DND-41 (cell line): ENCODE measurements at regions not wholly inside any gene's neighbourhood (a gene's known extent, or its start where the extent isn't known, plus 50 kb on each side); places are given as distances from the start of the nearest gene placed in this dataset.

Experiments
- ATAC-seq: fragments of 200-7000 bp; cut with Tn5 transposase; 3 replicates; pipeline ENCODE4 v1.9.1; 2021; ENCODE audit warnings: low read depth; ENCODE audit not compliant: insufficient read depth
- DNase-seq: peaks from one replicate; pipeline ENCODE4 v3.0.0-alpha.2; 2020
- H2AFZ ChIP-seq: 2 replicates; pipeline ENCODE4 v1.6.0; 2012; ENCODE audit warnings: low read depth, low read length
- H3K27ac ChIP-seq: 2 replicates; pipeline ENCODE4 v1.5.1; 2012; ENCODE audit warnings: low read length, inconsistent platforms
- H3K27me3 ChIP-seq: fragments of 200-600 bp; sonication (generic); 2 replicates; pipeline ENCODE4 v1.6.0; 2012; ENCODE audit warnings: low read length, mild to moderate bottlenecking, inconsistent platforms; ENCODE audit not compliant: insufficient read depth, poor library complexity
- H3K36me3 ChIP-seq: 2 replicates; pipeline ENCODE4 v1.5.1; 2012; ENCODE audit warnings: low read length, inconsistent platforms; ENCODE audit not compliant: insufficient read depth
- H3K4me1 ChIP-seq: 2 replicates; pipeline ENCODE4 v1.5.1; 2012; ENCODE audit warnings: mild to moderate bottlenecking, low read length; ENCODE audit not compliant: insufficient read depth
- H3K4me2 ChIP-seq: 2 replicates; pipeline ENCODE4 v1.6.0; 2012; ENCODE audit warnings: mild to moderate bottlenecking, moderate library complexity, low read length, inconsistent platforms; ENCODE audit not compliant: insufficient read depth
- H3K4me3 ChIP-seq, 2 experiments: fragments of 200-600 bp in 1 of 2; shearing (Covaris generic) in 1 of 2; 2 replicates each; pipeline ENCODE4 v1.5.1; 2012 to 2016; ENCODE audit warnings: inconsistent platforms in 2 of 2, low read length in 2 of 2, mild to moderate bottlenecking in 2 of 2, low read depth in 1 of 2, moderate library complexity in 1 of 2
- H3K79me2 ChIP-seq: 2 replicates; pipeline ENCODE4 v1.6.0; 2012; ENCODE audit warnings: low read length, inconsistent platforms; ENCODE audit not compliant: insufficient read depth
- H3K9ac ChIP-seq: 2 replicates; pipeline ENCODE4 v1.6.0; 2012; ENCODE audit warnings: low read depth, mild to moderate bottlenecking, inconsistent platforms, low read length, moderate library complexity
- H3K9me3 ChIP-seq: 2 replicates; pipeline ENCODE4 v1.5.1; 2012; ENCODE audit warnings: low read length, moderate library complexity, mild to moderate bottlenecking, inconsistent platforms; ENCODE audit not compliant: insufficient read depth, severe bottlenecking
- H4K20me1 ChIP-seq: 2 replicates; pipeline ENCODE4 v1.6.0; 2012; ENCODE audit warnings: low read length; ENCODE audit not compliant: insufficient read depth
- EZH2 ChIP-seq: IDR thresholded peaks from 3 replicates; pipeline ENCODE4 v1.6.1; 2012; ENCODE audit warnings: borderline replicate concordance, low read depth, mild to moderate bottlenecking, moderate library complexity, low read length, inconsistent platforms; ENCODE audit not compliant: severe bottlenecking
- TF ChIP-seq, protein P1 (sequence below): IDR thresholded peaks from 2 replicates; pipeline ENCODE4 v1.5.1; 2012; ENCODE audit warnings: borderline replicate concordance, low read length, moderate library complexity, mild to moderate bottlenecking; ENCODE audit not compliant: poor library complexity, severe bottlenecking; ENCODE audit errors: extremely low read depth

DNA sequence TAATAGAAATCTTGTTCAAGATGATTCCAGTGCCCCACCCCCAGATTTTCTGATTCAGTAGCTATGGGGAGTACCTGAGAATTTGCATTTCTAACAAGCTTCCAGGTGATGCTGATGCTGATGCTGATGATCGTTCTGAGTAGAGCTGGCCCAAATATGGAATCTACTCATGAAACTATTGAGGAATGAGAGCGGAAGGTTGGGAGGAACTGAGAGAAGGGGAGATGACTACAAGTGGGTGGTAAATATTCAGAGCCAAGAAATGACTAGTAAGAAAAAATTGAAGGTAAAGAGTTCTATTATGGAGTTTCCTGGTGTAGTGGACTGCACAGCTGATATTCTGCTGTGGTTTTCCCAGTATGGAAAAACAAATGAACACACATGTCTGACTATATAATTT, 235.4 kb upstream of the FN1 start:
- ATAC-seq, result no peak
- H3K9ac ChIP-seq, result no peak overlapping the region
- H3K4me2 ChIP-seq, result no peak overlapping the region

DNA sequence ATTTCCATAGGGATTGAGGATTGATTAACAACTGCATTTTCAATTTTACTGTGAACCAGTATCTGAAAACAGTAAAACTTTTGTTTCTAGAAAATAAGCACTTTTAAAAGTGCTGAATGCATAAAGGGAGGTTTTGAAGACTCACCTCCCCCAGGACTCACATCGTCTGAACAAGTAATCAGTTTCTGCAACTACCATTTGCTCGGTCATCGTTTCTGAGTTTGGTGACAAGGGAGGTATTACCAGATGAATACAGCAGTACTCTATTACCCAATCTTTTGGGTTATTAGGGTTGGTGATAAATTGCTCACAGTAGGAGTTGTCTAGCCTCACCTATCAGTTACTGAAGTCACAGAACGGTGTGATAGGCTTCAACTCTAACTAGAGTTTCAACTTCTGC, 234.5 kb upstream of the FN1 start:
- no peak overlapping the region for H2AFZ ChIP-seq
- no peak overlapping the region for H3K9ac ChIP-seq
- H3K4me1 ChIP-seq, result no peaks in the 10 kb centered on the region
- H3K9me3 ChIP-seq, result no peaks in the 10 kb centered on the region
- H3K27ac ChIP-seq, result no peak overlapping the region
- H4K20me1 ChIP-seq, result no peaks in the 10 kb centered on the region
- H3K79me2 ChIP-seq, result no peaks in the 10 kb centered on the region
- H3K4me3 ChIP-seq, result no peak overlapping the region
- no peak for DNase-seq
- ATAC-seq, result no peak
- TF ChIP-seq, protein P1, sequence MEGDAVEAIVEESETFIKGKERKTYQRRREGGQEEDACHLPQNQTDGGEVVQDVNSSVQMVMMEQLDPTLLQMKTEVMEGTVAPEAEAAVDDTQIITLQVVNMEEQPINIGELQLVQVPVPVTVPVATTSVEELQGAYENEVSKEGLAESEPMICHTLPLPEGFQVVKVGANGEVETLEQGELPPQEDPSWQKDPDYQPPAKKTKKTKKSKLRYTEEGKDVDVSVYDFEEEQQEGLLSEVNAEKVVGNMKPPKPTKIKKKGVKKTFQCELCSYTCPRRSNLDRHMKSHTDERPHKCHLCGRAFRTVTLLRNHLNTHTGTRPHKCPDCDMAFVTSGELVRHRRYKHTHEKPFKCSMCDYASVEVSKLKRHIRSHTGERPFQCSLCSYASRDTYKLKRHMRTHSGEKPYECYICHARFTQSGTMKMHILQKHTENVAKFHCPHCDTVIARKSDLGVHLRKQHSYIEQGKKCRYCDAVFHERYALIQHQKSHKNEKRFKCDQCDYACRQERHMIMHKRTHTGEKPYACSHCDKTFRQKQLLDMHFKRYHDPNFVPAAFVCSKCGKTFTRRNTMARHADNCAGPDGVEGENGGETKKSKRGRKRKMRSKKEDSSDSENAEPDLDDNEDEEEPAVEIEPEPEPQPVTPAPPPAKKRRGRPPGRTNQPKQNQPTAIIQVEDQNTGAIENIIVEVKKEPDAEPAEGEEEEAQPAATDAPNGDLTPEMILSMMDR, result no peak
- no peak for TF ChIP-seq EZH2
- no peak overlapping the region for H3K4me2 ChIP-seq
- H3K27me3 ChIP-seq, result peaks cover 31% of the 10 kb centered on the region
- no peaks in the 10 kb centered on the region for H3K36me3 ChIP-seq

More for the DNA sequence above, 235.4 kb upstream of the FN1 start:
- TF ChIP-seq, protein P1, result no peak
- TF ChIP-seq EZH2, result no peak
- Histone ChIP-seq H4K20me1 (no peaks in the 10 kb centered on the region), H2AFZ (no peak overlapping the region), H3K36me3 (no peaks in the 10 kb centered on the region), H3K4me1 (no peaks in the 10 kb centered on the region), H3K27ac (no peak overlapping the region), H3K27me3 (peaks cover 31% of the 10 kb centered on the region), H3K4me3 (no peak overlapping the region), H3K79me2 (no peaks in the 10 kb centered on the region), H3K9me3 (no peaks in the 10 kb centered on the region)
- DNase-seq, result no peak

- no peak overlapping the region for H3K9ac ChIP-seq
- DNase-seq, result no peak
- no peaks in the 10 kb centered on the region for H3K9me3 ChIP-seq
- TF ChIP-seq, protein P1, result no peak
- TF ChIP-seq EZH2, result no peak
- no peaks in the 10 kb centered on the region for H4K20me1 ChIP-seq
- H3K4me3 ChIP-seq, result no peak overlapping the region
- H3K4me1 ChIP-seq, result no peaks in the 10 kb centered on the region
- no peaks in the 10 kb centered on the region for H3K36me3 ChIP-seq
- ATAC-seq, result no peak
- H3K4me2 ChIP-seq, result no peak overlapping the region
- peaks cover 31% of the 10 kb centered on the region for H3K27me3 ChIP-seq
- H3K27ac ChIP-seq, result no peak overlapping the region
- no peak overlapping the region for H2AFZ ChIP-seq
- no peaks in the 10 kb centered on the region for H3K79me2 ChIP-seq
These were observed 232.5 kb upstream of the FN1 start for GRCh38 chr2:215668378-215668775.
